ENCODE measurements at regions not wholly inside any gene's neighbourhood (a gene's known extent, or its start where the extent isn't known, plus 50 kb on each side); places are given as distances from the start of the nearest gene placed in this dataset.

DNA sequence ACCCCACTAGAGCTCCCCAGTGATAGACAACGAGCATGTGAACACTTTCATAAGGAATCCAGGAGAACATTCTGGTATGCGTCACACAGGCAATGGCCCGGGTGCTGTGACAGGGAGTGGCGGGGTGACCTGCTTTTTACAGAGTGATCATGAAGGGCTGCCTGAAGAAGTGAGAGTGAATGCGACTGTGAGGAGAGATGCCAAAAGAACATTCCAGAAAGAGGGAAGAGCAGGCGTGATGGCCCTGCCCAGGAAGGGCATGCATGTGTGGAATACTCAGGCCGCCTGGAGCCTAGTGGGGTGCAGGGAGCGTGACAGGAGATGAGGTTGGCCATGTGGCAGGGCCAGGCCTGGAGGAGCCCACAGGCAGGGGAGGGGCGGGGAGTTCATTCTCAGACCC lies 53.8 kb downstream of the FZD10 start:
- no peak overlapping the region for H3K4me3 ChIP-seq
- no peaks in the 10 kb centered on the region for H3K9me3 ChIP-seq
- intact Hi-C loops (cut with DNase I): no loop called here
- H3K27ac ChIP-seq: no peak overlapping the region
- TF ChIP-seq CTCF (IDR thresholded peaks at IDR 0.05): no peak
- TF ChIP-seq POLR2AphosphoS5 (IDR thresholded peaks at IDR 0.05; ENCODE audit: insufficient read depth in 1 of 2, low read depth in 1 of 2): no peak
- TF ChIP-seq POLR2A (IDR thresholded peaks at IDR 0.05): no peak
- no peaks in the 10 kb centered on the region for H3K4me1 ChIP-seq
- H3K27me3 ChIP-seq: no peaks in the 10 kb centered on the region
- no peaks in the 10 kb centered on the region for H3K36me3 ChIP-seq
- DNase-seq (ENCODE audit: extremely low spot score in 2 of 2): peak in 1 of 2 donors; percentile 87

- H3K4me1 ChIP-seq: no peaks in the 10 kb centered on the region
- no peak overlapping the region for H3K4me3 ChIP-seq
- no peaks in the 10 kb centered on the region for H3K27me3 ChIP-seq
- H3K36me3 ChIP-seq: no peaks in the 10 kb centered on the region
- no peak for DNase-seq (ENCODE audit: extremely low spot score in 2 of 2)
- no peak overlapping the region for H3K27ac ChIP-seq
- intact Hi-C loops (cut with DNase I): no loop called here
- no peaks in the 10 kb centered on the region for H3K9me3 ChIP-seq
- TF ChIP-seq CTCF (IDR thresholded peaks at IDR 0.05) (no peak), POLR2AphosphoS5 (IDR thresholded peaks at IDR 0.05; ENCODE audit: insufficient read depth in 1 of 2, low read depth in 1 of 2) (no peak), POLR2A (IDR thresholded peaks at IDR 0.05) (no peak)
Observed at GRCh38 chr12:130218682-130219081, 56.4 kb downstream of the FZD10 start.

GRCh38 chr12:130219929-130220705 lies 57.9 kb downstream of the FZD10 start:
- Histone ChIP-seq H3K4me1 (no peaks in the 10 kb centered on the region), H3K27me3 (no peaks in the 10 kb centered on the region), H3K36me3 (no peaks in the 10 kb centered on the region), H3K4me3 (no peak overlapping the region), H3K9me3 (no peaks in the 10 kb centered on the region), H3K27ac (no peak overlapping the region)
- intact Hi-C loops (cut with DNase I): no loop called here
- DNase-seq (ENCODE audit: extremely low spot score in 2 of 2): peak in 1 of 2 donors; percentile 74
- TF ChIP-seq POLR2A (IDR thresholded peaks at IDR 0.05) (no peak), POLR2AphosphoS5 (IDR thresholded peaks at IDR 0.05; ENCODE audit: insufficient read depth in 1 of 2, low read depth in 1 of 2) (no peak), CTCF (IDR thresholded peaks at IDR 0.05) (no peak)

- Histone ChIP-seq H3K27ac (no peak overlapping the region), H3K9me3 (no peaks in the 10 kb centered on the region), H3K4me1 (no peaks in the 10 kb centered on the region), H3K27me3 (no peaks in the 10 kb centered on the region), H3K36me3 (no peaks in the 10 kb centered on the region), H3K4me3 (no peak overlapping the region)
- no peak for DNase-seq (ENCODE audit: extremely low spot score in 2 of 2)
- no peak for TF ChIP-seq CTCF (IDR thresholded peaks at IDR 0.05)
- no peak for TF ChIP-seq POLR2A (IDR thresholded peaks at IDR 0.05)
- no peak for TF ChIP-seq POLR2AphosphoS5 (IDR thresholded peaks at IDR 0.05; ENCODE audit: insufficient read depth in 1 of 2, low read depth in 1 of 2)
- intact Hi-C loops (cut with DNase I): no loop called here
Observed at GRCh38 chr12:130220706-130221100, 58.4 kb downstream of the FZD10 start.

GRCh38 chr12:130222519-130223218 lies 60.4 kb downstream of the FZD10 start:
- TF ChIP-seq CTCF (IDR thresholded peaks at IDR 0.05) (no peak), POLR2A (IDR thresholded peaks at IDR 0.05) (no peak), POLR2AphosphoS5 (IDR thresholded peaks at IDR 0.05; ENCODE audit: insufficient read depth in 1 of 2, low read depth in 1 of 2) (no peak)
- Histone ChIP-seq H3K9me3 (no peaks in the 10 kb centered on the region), H3K27ac (no peak overlapping the region), H3K36me3 (no peaks in the 10 kb centered on the region), H3K4me3 (no peak overlapping the region), H3K27me3 (no peaks in the 10 kb centered on the region), H3K4me1 (no peaks in the 10 kb centered on the region)
- peak in 1 of 2 donors; percentile 40 for DNase-seq (ENCODE audit: extremely low spot score in 2 of 2)
- intact Hi-C loops (cut with DNase I): no loop called here
